ENCODE measurements at regions not wholly inside any gene's neighbourhood (a gene's known extent, or its start where the extent isn't known, plus 50 kb on each side); places are given as distances from the start of the nearest gene placed in this dataset.

GRCh38 chr18:51458861-51459260, 261.4 kb upstream of the MEX3C start:
- DNase-seq (ENCODE audit: extremely low read depth, insufficient read length) = no peak
- Histone ChIP-seq H3K36me3 (ENCODE audit: control insufficient read depth, insufficient read depth, low read length) (no peaks in the 10 kb centered on the region), H3K4me3 (replicated peaks; ENCODE audit: low read depth, low read length) (no peak overlapping the region), H3K27me3 (replicated peaks; ENCODE audit: control insufficient read depth, insufficient read depth, low read length) (no peaks in the 10 kb centered on the region)
- no peak for TF ChIP-seq CTCF (IDR thresholded peaks at IDR 0.05; ENCODE audit: insufficient read depth, low read length, poor library complexity, severe bottlenecking)

- DNase-seq (ENCODE audit: extremely low read depth, insufficient read length) = no peak
- Histone ChIP-seq H3K4me3 (replicated peaks; ENCODE audit: low read depth, low read length) (no peak overlapping the region), H3K36me3 (ENCODE audit: control insufficient read depth, insufficient read depth, low read length) (no peaks in the 10 kb centered on the region), H3K27me3 (replicated peaks; ENCODE audit: control insufficient read depth, insufficient read depth, low read length) (no peaks in the 10 kb centered on the region)
- no peak for TF ChIP-seq CTCF (IDR thresholded peaks at IDR 0.05; ENCODE audit: insufficient read depth, low read length, poor library complexity, severe bottlenecking)
These were observed 264.5 kb upstream of the MEX3C start for GRCh38 chr18:51461956-51462355.

GRCh38 chr18:51463483-51464136, 266.1 kb upstream of the MEX3C start:
- TF ChIP-seq CTCF (IDR thresholded peaks at IDR 0.05; ENCODE audit: insufficient read depth, low read length, poor library complexity, severe bottlenecking) = no peak

GRCh38 chr18:51478908-51479307, 281.4 kb upstream of the MEX3C start:
- Histone ChIP-seq H3K4me3 (replicated peaks; ENCODE audit: low read depth, low read length) (no peak overlapping the region), H3K27me3 (replicated peaks; ENCODE audit: control insufficient read depth, insufficient read depth, low read length) (no peaks in the 10 kb centered on the region), H3K36me3 (ENCODE audit: control insufficient read depth, insufficient read depth, low read length) (no peaks in the 10 kb centered on the region)
- DNase-seq (ENCODE audit: extremely low read depth, insufficient read length) = no peak
- TF ChIP-seq CTCF (IDR thresholded peaks at IDR 0.05; ENCODE audit: insufficient read depth, low read length, poor library complexity, severe bottlenecking) = no peak

More at GRCh38 chr18:51463483-51464136, 266.1 kb upstream of the MEX3C start:
- Histone ChIP-seq H3K27me3 (replicated peaks; ENCODE audit: control insufficient read depth, insufficient read depth, low read length) (no peaks in the 10 kb centered on the region), H3K36me3 (ENCODE audit: control insufficient read depth, insufficient read depth, low read length) (no peaks in the 10 kb centered on the region), H3K4me3 (replicated peaks; ENCODE audit: low read depth, low read length) (no peak overlapping the region)
- DNase-seq (ENCODE audit: extremely low read depth, insufficient read length) = no peak

- Histone ChIP-seq H3K4me3 (replicated peaks; ENCODE audit: low read depth, low read length) (no peak overlapping the region), H3K36me3 (ENCODE audit: control insufficient read depth, insufficient read depth, low read length) (no peaks in the 10 kb centered on the region), H3K27me3 (replicated peaks; ENCODE audit: control insufficient read depth, insufficient read depth, low read length) (no peaks in the 10 kb centered on the region)
- no peak for TF ChIP-seq CTCF (IDR thresholded peaks at IDR 0.05; ENCODE audit: insufficient read depth, low read length, poor library complexity, severe bottlenecking)
- no peak for DNase-seq (ENCODE audit: extremely low read depth, insufficient read length)
These were observed 282.3 kb upstream of the MEX3C start for GRCh38 chr18:51479736-51480135.

Data from GM06990 (cell line).